Kidney tubule cell (primary cell): ENCODE measurements at regions not wholly inside any gene's neighbourhood (a gene's known extent, or its start where the extent isn't known, plus 50 kb on each side); places are given as distances from the start of the nearest gene placed in this dataset.

Experiments
- DNase-seq: peaks from one replicate; pipeline ENCODE4 v3.0.0-alpha.2; 2018; ENCODE audit warnings: low spot score

DNA sequence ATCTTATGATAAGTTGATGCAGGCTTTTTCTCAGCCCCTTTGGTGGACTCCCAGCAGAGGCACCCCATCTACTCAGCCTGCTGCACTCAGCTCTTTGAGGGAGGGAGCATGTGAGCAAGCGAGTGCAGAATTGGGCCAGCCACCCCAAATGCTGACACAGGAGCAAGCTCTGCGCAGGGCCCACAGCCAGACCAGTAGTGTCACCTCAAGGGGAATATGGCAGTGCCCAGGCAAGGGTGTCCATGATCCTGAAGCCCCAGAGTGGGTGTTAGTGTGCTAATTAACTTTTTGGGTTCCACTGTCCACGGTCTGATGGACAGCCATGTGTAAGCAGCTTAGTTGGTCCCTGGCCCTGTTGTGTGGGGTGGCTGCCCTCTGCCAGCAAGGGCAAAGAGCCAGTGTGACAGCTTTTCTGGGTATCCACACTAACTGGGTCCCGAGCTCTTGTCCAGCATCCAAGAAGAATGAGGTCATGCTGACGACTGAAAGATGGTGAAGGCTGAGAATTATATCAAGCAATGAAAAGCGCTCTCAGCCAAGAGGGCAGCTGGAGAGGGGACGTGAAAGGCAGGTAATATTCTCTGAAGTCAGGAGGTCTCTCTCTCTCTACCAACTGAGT, 898.3 kb upstream of the PCDH9 start:
- no peak for DNase-seq

DNA sequence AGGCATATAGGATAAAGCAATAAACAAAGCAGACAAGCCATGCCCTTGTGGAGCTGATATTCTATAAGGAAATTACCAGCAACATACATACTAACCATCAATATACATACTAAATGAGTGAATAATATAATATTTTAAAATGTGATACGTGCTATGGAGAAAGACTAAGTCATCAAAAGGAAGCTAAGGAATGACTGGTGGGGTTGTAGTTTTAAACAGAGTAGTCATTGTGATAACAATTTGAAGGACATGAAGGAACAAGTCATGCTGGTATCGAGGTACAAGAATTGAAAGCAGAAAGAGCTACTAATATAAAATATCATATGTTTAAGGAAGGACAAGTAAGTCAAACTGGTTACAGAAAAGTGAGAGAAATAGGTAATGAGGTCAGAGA, 894.9 kb upstream of the PCDH9 start:
- no peak for DNase-seq

DNA sequence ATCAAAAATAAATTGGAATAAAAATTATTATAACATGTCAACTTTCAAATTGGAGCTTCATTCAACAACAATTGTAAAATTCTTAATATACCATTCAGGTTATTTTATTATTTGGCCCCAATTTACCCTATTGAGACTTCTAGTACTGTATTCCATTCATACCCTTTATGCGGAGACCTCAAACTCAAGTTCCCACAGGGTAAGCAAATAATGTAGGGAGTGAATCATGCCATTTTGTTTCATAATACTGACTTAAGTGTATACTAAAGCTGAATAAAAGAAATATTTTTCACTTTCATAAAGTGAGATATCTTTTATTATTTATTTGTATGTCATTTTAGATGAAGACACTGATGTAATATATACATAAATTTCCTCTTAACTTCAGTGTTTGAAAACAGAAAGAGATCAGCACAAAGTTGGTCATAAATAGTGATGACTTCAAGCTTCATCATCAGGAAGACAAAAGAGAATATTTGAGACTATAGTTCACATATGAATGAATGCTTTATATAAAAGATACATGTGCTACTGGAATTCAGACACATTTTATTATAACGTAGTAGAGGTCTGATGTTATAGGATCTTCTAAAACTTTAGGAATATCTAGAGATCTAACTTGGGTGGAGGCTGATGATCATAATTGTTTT, 894.4 kb upstream of the PCDH9 start:
- no peak for DNase-seq

DNA sequence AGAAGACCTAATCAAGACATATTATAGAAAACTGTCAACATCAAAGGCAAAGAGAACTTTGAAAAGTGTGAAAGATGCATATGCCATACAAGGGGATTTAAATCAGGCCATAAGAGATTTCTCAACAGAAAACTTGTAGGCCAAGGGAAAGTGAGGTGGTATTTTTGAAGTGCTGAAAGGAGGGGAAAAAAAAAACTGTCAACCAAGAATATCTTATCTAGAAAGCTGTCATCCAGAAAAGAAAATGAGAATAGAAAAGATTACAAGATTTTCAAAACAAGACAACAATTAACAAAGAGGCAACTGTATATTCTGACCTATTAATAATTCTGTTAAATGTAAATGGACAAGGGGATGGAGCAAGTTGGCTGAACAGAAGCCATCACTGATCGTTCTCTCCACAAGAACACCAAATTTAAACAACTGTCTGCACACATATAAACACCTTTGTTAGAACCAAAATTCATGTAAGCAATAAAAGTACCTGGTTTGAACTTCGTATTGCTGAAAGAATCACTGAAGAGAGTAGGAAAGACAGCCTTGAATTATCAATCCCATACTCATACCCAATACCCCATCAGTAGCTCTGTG, 880.1 kb upstream of the PCDH9 start:
- no peak for DNase-seq

DNA sequence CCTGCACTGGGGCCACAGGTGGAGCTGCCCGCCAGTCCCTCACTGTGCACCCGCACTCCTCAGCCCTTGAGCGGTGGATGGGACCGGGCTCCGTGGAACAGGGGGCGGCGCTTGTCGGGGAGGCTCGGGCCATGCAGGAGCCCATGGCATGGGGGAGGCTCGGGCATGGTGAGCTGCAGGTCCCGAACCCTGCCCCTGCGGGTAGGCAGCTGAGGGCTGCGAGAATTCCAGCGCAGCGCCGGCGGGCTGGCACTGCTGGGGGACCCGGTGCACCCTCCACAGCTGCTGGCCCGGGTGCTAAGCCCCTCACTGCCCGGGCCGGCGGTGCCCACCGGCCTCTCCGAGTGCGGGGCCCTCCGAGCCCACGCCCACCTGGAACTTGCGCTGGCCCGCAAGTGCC, 877.5 kb upstream of the PCDH9 start:
- no peak for DNase-seq

DNA sequence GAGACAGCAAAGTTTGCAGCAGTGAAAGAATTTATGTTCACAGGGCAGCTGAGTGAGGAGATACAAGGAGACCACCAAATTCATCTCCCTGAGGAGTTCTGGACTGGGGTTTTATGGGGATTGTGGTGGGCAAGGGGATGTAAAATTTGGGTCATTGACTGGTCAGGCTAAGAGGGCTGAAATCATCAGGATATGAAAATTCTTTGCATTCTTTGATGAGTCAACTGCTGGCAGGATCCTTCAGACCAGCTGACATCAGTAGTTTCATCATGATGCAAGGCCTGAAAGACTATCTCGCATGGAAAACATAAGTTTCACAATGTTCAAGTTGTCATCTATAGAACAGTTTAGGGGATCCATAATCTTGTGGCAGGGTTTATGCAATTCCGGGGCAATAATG, 869.5 kb upstream of the PCDH9 start:
- peak; percentile 73 for DNase-seq

DNA sequence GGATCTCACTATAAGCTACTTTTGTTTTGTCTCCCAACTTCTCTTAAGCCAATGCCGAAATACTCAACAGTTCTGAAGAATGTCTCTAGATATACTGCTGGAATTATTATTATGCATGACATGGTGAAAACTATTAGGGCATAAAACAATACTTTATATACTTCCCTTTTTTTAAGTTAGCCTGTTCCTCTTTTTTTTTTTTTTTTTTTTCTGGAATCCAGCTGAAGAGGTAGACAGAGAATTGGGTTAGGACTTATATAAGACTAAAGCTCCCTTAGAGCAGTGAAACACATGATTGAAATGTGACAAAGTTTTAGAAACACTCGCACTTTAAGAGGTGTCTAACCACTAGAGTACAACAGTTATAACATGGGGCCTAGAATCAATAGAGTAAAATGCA, 850.9 kb upstream of the PCDH9 start:
- no peak for DNase-seq

DNA sequence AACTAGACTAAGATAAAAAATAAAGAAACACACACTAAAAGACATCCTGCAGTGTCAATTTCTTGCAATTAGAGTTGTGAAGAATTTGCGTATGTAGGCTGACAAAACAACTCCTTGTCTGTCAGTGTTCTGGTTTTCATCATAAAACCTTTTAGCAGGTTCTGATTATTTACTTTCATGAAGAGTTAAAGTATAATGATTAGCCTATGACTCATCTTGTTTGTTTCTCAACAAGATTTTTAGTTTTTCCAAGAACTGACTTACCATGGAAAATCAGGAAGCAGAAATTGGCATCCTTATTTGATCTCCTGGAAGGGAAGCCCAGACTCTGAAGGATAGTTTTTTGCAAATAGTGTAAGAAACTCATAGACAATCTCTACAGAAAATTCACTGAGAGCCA, 848.7 kb upstream of the PCDH9 start:
- DNase-seq = no peak

DNA sequence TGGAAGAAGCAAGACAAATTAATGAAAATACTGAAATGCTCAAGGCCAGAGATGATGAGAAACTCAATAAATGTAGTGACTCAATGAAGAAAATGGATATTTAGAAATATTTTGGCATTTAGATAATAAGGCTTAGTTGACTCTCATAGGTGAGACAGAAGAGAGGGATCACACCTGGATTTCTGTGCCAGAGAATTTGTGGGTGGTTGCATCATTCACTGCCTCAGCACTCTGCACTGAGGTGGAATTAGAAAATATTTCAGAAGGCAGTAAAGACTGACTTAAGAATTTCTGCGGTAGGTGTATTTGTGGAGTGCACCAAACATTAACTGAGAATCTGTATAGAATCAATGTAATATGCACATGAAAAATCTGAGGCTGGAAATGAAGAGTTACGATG, 848.3 kb upstream of the PCDH9 start:
- DNase-seq = no peak

DNA sequence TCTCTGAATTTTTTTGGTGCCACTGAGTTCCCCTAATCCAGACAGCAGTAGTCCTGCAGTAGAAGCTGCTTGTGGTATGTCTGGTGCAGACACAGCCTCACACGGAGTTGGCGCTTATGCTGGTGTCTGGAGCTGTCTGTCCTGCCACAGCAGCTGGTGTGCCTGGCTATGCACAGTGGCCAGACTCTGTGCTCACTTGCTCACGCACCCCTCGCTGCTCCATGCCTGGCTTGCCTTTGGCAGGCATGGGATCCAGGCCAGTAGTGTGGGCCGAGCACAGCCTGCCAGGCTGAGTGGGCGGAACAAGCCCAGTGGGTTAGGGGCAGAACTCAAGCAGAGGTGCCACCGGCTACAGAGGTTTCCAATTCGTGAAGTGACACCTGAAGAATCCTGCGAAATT, 845.9 kb upstream of the PCDH9 start:
- no peak for DNase-seq

DNA sequence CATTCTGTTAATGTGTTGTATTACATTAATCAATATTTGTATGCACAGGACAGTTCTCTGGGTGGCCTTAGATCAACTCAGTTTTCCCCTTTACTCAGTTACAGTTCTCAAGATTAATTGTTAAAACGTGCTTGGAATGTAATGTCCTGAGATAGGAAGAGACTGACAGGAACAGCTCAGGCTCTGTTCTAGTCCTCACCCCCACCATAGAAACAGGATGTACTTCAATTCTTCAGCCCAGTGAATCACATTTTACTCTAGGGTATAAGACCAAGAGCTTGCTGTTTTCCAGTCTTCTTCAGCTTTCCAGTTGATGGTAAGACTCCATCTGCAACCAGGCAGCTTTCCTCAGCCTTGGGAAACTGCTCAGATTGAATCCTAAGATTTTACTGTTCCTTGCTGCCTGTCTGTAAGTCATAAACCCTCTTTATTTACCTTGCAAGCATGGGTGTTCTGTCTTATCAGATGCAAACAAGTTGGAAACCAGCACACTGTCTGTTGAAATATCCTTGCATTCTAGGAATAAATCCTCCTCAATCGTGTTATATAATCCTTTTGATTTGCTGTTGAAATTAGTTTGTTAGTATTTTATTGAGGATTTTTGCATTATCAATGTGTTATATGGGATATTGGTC, 836.9 kb upstream of the PCDH9 start:
- DNase-seq = no peak

DNA sequence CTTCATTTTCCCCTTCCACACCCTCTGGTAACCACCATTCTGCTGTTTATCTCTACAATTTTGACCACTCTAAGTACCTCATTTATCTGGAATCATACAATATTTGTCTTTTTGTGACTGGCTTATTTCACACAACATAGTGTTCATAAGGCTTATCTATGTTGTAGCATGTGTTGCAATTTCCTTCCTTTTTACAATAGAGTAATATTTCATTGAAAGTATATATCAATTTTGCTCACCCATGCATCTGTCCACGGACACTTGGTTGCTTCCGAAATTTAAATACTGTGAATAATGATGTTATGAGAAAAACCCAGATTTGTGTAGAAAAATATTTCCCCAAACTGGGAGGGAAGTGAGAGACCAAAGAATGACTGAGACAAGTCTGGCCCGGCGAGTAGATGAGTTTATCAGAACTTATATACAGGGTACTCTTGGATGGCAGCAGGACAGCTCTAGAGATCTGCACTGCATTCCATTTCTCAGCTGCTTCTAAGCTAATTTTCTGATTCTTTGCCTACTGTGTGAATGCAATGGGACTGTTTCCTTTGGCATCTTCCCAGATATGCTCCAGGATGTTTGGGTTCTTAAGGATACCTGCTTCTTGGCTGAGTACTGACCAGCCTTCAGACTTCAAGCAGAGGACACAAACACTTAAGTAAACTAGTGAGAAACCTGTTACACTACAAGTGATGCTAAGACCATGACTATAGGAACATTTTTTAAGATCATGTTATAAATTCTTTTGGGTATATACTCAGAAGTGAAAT, 834.0 kb upstream of the PCDH9 start:
- DNase-seq = no peak

DNA sequence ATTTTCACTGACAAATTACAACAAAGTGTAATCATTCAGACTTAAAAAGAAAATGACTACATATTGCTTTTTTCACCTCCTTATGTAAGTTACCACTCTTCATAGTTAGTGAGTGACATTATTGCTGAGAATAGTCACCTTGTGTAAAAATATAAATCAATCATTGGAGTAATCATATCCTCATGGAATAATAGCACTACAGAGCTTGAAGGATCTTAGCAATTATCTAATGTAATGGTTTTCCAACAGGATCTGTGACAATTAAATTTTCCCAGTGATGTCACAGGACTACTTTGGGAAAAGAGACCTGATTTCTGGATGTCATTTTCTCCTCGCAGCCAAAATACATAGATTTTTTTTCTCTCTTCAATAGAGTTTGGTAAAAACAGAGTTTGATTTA, 833.0 kb upstream of the PCDH9 start:
- no peak for DNase-seq

DNA sequence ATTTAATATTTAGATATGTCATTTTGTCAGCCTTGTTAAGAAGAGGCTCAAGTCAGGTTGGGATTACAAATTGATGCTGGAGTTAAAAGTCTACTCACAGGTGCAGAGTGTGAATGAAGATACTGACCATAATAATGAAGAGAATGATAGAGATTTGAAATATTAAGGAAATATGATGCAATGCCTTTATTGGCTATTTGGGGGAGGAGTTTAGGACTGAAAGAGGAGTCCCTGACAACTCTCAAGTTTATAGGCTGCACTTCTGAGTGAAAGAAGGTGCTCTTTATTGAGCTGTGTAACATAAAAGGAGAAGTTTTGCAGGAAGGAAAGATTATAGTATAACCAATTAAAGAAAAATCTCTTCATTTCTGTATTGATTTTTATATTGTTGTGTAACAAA, 827.7 kb upstream of the PCDH9 start:
- DNase-seq = no peak

DNA sequence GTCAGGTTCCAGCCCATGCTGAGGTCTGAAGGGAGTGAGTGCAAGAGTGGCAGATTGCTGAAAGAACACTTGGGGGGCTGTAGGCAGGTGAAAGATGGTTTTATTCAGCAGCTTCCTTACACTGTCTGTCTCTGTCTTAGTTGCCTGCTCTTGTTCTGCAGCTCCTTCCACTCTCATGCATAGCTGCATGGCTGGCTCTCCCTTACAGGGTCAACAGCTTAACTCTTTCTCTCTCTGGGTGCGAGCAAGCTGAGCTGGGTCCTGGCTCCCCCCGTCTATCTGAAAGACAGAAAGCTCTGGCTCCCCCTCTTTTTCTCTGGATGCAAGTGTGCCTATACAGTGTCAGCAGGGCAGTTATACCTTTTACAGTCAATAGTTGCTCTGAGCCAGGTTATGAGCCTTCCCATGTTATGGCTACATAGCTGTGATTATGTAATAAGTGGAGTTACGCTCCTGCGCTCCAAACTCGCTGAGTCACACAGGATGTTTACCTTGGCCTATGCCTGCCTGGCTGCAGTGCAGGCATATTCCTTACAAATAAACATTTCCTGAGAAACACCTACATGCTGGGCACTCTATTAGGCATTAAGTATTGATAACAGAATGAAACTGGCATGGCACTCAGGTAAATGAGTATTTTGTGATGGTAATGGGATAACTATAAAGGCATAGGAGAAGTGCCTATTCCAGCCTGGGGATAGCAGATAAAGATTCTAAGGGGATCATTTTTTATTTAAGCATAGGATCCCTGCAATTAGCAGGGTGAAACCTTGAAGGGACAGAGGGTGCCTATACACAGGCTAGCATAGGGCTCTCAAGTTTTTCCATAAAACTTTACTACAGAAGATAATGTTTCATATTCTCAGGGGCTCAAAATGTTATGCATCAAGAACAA, 826.9 kb upstream of the PCDH9 start:
- DNase-seq = peak; percentile 71

DNA sequence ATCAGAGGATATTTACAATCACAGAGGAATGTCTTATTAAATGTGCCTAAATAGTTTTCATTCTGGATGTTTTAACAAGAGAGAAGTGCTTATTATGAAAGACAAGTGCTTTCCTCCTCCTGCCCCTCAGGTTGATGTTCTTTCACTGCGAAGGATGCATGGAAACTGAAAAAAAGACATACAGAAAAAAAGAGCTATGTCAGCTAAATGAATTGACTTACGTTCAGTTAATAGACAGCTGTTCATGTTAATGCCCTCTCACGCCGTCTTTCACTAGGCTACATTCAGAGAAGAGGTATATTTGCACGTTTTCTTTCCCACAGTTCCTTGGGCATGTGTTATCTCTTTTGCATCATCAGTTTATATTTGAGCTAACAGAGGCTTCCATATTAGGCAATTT, 821.8 kb upstream of the PCDH9 start:
- no peak for DNase-seq

DNA sequence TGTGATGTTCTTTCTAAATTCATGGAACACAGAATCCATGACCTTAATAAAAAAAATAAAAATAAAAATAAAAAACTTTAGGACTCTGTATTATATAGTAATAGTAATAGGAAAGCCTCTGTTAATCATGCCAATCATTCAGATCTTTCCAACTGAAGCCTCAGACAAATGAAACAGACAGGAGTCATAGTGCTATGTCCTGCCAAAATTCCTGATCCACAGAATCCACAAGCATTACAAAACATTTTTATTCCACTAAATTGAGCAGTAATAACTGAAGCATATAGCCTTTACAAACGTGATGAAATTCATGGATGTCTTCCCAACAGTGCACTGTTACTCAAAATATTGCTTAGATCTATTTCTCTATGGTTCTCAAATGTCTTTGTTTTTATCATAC, 820.6 kb upstream of the PCDH9 start:
- DNase-seq = peak; percentile 2

DNA sequence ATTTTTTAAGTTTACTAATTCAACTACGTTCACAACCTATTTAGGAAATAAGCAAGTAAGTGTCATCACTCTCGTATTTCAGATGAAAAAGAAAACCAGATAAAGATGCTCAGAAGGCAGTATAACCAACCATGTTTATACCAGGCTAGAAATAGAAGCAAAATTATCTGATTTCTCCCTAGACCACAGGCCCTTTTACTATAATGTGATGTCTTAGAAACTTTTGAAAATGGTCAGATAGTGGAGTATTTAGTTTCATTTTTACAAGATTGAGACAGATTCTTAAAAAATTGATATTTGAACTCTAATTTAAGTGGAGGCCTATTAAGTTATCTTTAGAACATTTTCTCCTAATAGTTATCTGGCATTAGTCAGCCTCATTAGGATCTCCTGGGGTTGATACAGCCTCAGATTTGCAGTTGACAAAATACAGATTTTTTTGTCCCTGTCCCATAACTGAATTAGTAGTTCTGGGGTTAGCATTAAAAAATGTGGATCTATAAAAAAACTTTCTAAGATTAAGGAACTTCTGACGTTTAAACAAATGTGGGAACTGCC, 818.7 kb upstream of the PCDH9 start:
- no peak for DNase-seq

DNA sequence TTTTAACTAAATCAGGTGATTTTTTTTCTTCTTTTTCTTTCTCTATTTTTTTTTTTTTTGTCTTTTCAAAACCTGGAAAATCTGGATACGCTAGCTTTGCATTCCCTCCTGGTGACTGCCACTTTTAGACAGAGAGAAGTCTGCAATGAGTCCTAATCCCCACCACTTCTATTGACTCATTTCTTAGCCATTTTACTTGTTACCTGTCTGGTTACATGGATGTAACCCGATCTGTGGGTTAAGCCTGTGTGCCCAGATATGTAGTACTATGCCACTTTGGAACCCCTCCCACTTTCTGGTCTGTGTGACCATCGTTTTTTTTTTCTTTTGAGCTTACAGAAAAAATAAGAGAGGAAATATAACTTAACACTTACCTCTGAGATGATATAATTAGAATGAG, 817.8 kb upstream of the PCDH9 start:
- DNase-seq = peak; percentile 42

DNA sequence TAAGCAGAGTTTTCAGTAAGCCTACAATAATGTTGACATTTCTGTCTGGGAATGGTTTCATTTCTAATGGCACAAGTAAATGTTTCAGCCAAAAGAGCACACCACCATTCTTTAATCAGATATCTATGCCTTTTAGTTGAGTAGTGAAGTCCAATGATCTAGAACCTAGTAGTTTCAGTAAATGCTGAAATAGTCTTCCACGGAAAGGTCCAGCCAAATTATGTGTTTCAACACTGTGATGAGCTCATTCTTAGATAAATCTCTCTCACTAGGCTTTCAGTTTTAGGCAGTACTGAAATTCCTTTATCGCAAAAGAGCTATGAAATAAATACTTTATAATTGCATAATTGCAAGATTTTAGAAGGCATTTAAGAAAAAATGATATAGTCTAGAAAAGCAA, 816.8 kb upstream of the PCDH9 start:
- no peak for DNase-seq

DNA sequence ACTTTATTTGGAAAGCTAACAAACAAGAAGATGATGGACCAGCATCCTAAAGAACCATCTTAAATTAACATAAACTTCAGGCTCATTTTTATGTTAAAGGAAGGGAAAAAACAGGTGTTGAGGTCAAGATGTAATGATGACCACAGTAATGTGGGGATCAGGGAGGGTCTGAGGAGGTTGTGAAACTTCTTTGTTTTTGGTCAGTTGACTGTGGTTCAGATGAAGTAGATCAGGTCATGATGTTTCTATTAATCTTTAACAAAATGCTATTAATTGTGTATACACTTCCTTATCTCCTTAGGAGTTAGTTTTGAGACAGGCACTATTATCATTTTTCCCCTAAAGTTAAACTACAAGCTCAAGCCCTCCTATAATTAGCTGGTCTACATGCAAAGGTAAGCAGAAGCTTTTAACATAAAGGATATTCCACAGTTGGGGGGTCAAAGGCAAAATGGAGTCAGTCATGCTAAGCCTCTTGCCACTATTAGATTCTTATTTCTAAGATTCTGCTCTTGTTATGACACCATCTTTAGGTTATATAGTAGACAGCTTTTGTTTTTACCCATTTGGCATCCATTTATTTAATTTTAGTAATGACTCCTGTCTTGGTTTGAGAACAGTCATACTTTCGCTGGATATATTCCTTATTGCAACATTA, 800.1 kb upstream of the PCDH9 start:
- DNase-seq = peak; percentile 48
